PC-3 (cell line): ENCODE measurements at regions not wholly inside any gene's neighbourhood (a gene's known extent, or its start where the extent isn't known, plus 50 kb on each side); places are given as distances from the start of the nearest gene placed in this dataset.

Experiments
- ATAC-seq: fragments of 200-7000 bp; cut with Tn5 transposase; 2 replicates; pipeline ENCODE4 v1.9.1; 2020; ENCODE audit warnings: mild to moderate bottlenecking, moderate library complexity
- BruUV-seq: library from RNA; stranded (reverse); fragments of 400-500 nt; replicated peaks from 2 replicates; lab custom pipeline; 2021; lab: Mats Ljungman, UMichigan
- CTCF ChIA-PET: fragments of 300-600 bp; sonication (Branson Sonifier 250); formaldehyde crosslinking; loops from one replicate; lab custom pipeline; 2022; ENCODE audit warnings: antibody characterized with exemption; lab: Charles Lee
- POLR2A ChIA-PET: fragments of 300-600 bp; sonication (Branson Sonifier 250); formaldehyde crosslinking; loops from one replicate; lab custom pipeline; 2022; ENCODE audit warnings: antibody characterized with exemption; ENCODE audit not compliant: unreplicated experiment; lab: Charles Lee
- DNase-seq: peaks from one replicate; pipeline ENCODE4 v3.0.0-alpha.2; 2015
- H2AFZ ChIP-seq: fragments of 300-600 bp; sonication (generic); 2 replicates; pipeline ENCODE4 v1.6.0; 2016; ENCODE audit warnings: antibody characterized with exemption, low read length
- H3F3A ChIP-seq: fragments of 300-600 bp; sonication (generic); one replicate; pipeline ENCODE4 v1.6.0; 2017; ENCODE audit warnings: antibody characterized with exemption, low read length, control low read depth, mild to moderate bottlenecking; ENCODE audit not compliant: unreplicated experiment
- H3K27ac ChIP-seq: fragments of 300-600 bp; sonication (generic); 2 replicates; pipeline ENCODE4 v1.5.1; 2016; ENCODE audit warnings: mild to moderate bottlenecking, low read length
- H3K27me3 ChIP-seq: fragments of 300-600 bp; sonication (generic); 2 replicates; pipeline ENCODE4 v1.6.1; 2016; ENCODE audit warnings: low read length, mixed read lengths
- H3K36me3 ChIP-seq: fragments of 300-600 bp; sonication (generic); 2 replicates; pipeline ENCODE4 v1.6.1; 2016; ENCODE audit warnings: low read depth, mixed run types, low read length, mixed read lengths
- H3K4me1 ChIP-seq: fragments of 300-600 bp; sonication (generic); 2 replicates; pipeline ENCODE4 v1.5.1; 2016; ENCODE audit warnings: low read length; ENCODE audit not compliant: insufficient read depth
- H3K4me2 ChIP-seq: fragments of 300-600 bp; sonication (generic); 2 replicates; pipeline ENCODE4 v1.6.0; 2016; ENCODE audit warnings: low read length
- H3K4me3 ChIP-seq: fragments of 300-600 bp; sonication (generic); 2 replicates; pipeline ENCODE4 v1.5.1; 2016; ENCODE audit warnings: mild to moderate bottlenecking, low read length, mixed read lengths
- H3K79me2 ChIP-seq: fragments of 300-600 bp; sonication (generic); 2 replicates; pipeline ENCODE4 v1.6.1; 2017; ENCODE audit warnings: low read length, mixed read lengths
- H3K9ac ChIP-seq: fragments of 300-600 bp; sonication (generic); 2 replicates; pipeline ENCODE4 v1.6.0; 2016; ENCODE audit warnings: mild to moderate bottlenecking, low read length
- H3K9me2 ChIP-seq: fragments of 300-600 bp; sonication (generic); replicated peaks from 2 replicates; pipeline ENCODE4 v1.6.1; 2016; ENCODE audit warnings: mixed run types, low read length, mixed read lengths
- H3K9me3 ChIP-seq: fragments of 300-600 bp; sonication (generic); 2 replicates; pipeline ENCODE4 v1.6.1; 2016; ENCODE audit warnings: low read length, mixed read lengths
- H4K20me1 ChIP-seq: fragments of 300-600 bp; sonication (generic); 2 replicates; pipeline ENCODE4 v1.6.1; 2016; ENCODE audit warnings: low read length, mixed read lengths
- CTCF ChIP-seq: fragments of 300-600 bp; sonication (generic); conservative IDR thresholded peaks from 2 replicates; pipeline ENCODE4 v1.5.1; 2017; ENCODE audit warnings: antibody characterized with exemption, low read depth, mild to moderate bottlenecking, low read length
- EZH2 ChIP-seq: fragments of 300-600 bp; sonication (generic); IDR thresholded peaks from one replicate; pipeline ENCODE4 v1.6.1; 2017; ENCODE audit warnings: antibody characterized with exemption, mild to moderate bottlenecking, low read length; ENCODE audit not compliant: unreplicated experiment
- EZH2phosphoT487 ChIP-seq: fragments of 300-600 bp; sonication (generic); IDR thresholded peaks from 2 replicates; pipeline ENCODE4 v1.6.1; 2018; ENCODE audit warnings: mild to moderate bottlenecking, antibody characterized with exemption, low read length, borderline replicate concordance
- intact Hi-C: fragments of 100-400 bp; cut with micrococcal nuclease; formaldehyde crosslinking; loops from 2 replicates; pipeline ENCODE4 v1.9.0; 2023

GRCh38 chr3:159513867-159514380, 474.7 kb upstream of the IL12A start:
- ATAC-seq (no peak), DNase-seq (no peak)
- Histone ChIP-seq H3K4me2 (no peak overlapping the region), H3K9me2 (no peaks in the 10 kb centered on the region), H3F3A (no peaks in the 10 kb centered on the region), H2AFZ (no peak overlapping the region), H4K20me1 (no peaks in the 10 kb centered on the region), H3K9me3 (no peaks in the 10 kb centered on the region), H3K4me3 (no peak overlapping the region), H3K27me3 (peaks cover 6% of the 10 kb centered on the region; the same call in 1 of the 2 replicates), H3K36me3 (no peaks in the 10 kb centered on the region), H3K27ac (no peak overlapping the region), H3K4me1 (no peaks in the 10 kb centered on the region), H3K79me2 (no peaks in the 10 kb centered on the region), H3K9ac (no peak overlapping the region)
- ChIA-PET POLR2A (no interaction called here), CTCF (no interaction called here)
- intact Hi-C loops, result no loop called here
- BruUV-seq, result no TSS peak
- TF ChIP-seq EZH2phosphoT487 (no peak), CTCF (no peak), EZH2 (no peak)

- no peaks in the 10 kb centered on the region for H3K9me2 ChIP-seq
- no peak overlapping the region for H3K27ac ChIP-seq
- no peak overlapping the region for H2AFZ ChIP-seq
- intact Hi-C loops, result no loop called here
- ATAC-seq, result no peak
- no peaks in the 10 kb centered on the region for H3F3A ChIP-seq
- no peaks in the 10 kb centered on the region for H3K9me3 ChIP-seq
- TF ChIP-seq EZH2, result no peak
- TF ChIP-seq CTCF, result no peak
- TF ChIP-seq EZH2phosphoT487, result no peak
- CTCF ChIA-PET, result no interaction called here
- no TSS peak for BruUV-seq
- H4K20me1 ChIP-seq, result no peaks in the 10 kb centered on the region
- H3K4me3 ChIP-seq, result no peak overlapping the region
- DNase-seq, result no peak
- H3K4me1 ChIP-seq, result no peaks in the 10 kb centered on the region
- H3K79me2 ChIP-seq, result no peaks in the 10 kb centered on the region
- 0 out of 2 replicates have a peak, but pooled peaks cover 6% of the 10 kb centered on the region for H3K27me3 ChIP-seq
- no peak overlapping the region for H3K4me2 ChIP-seq
- POLR2A ChIA-PET, result no interaction called here
- H3K9ac ChIP-seq, result no peak overlapping the region
- no peaks in the 10 kb centered on the region for H3K36me3 ChIP-seq
Measured at GRCh38 chr3:159517105-159517504, 471.5 kb upstream of the IL12A start.

GRCh38 chr3:159520638-159521037, 468.0 kb upstream of the IL12A start:
- Histone ChIP-seq H3K27ac (no peak overlapping the region), H3K36me3 (no peaks in the 10 kb centered on the region), H3K9me2 (no peaks in the 10 kb centered on the region), H3K4me3 (no peak overlapping the region), H3K9me3 (no peaks in the 10 kb centered on the region), H3K27me3 (no peaks in the 10 kb centered on the region), H3F3A (no peaks in the 10 kb centered on the region), H3K4me2 (no peak overlapping the region), H2AFZ (no peak overlapping the region), H4K20me1 (no peaks in the 10 kb centered on the region), H3K9ac (no peak overlapping the region), H3K79me2 (no peaks in the 10 kb centered on the region), H3K4me1 (no peaks in the 10 kb centered on the region)
- DNase-seq (no peak), ATAC-seq (no peak)
- POLR2A ChIA-PET, result no interaction called here
- intact Hi-C loops, result no loop called here
- BruUV-seq, result no TSS peak
- TF ChIP-seq CTCF (no peak), EZH2 (no peak), EZH2phosphoT487 (no peak)
- CTCF ChIA-PET, result no interaction called here
